ENCODE measurements at regions not wholly inside any gene's neighbourhood (a gene's known extent, or its start where the extent isn't known, plus 50 kb on each side); places are given as distances from the start of the nearest gene placed in this dataset.

GRCh38 chr3:158012901-158013300 is 93.3 kb downstream of the SHOX2 start:
- no peak for TF ChIP-seq EZH2phosphoT487 (IDR thresholded peaks at IDR 0.05; ENCODE audit: borderline replicate concordance, low read length)
- TF ChIP-seq, protein P1, sequence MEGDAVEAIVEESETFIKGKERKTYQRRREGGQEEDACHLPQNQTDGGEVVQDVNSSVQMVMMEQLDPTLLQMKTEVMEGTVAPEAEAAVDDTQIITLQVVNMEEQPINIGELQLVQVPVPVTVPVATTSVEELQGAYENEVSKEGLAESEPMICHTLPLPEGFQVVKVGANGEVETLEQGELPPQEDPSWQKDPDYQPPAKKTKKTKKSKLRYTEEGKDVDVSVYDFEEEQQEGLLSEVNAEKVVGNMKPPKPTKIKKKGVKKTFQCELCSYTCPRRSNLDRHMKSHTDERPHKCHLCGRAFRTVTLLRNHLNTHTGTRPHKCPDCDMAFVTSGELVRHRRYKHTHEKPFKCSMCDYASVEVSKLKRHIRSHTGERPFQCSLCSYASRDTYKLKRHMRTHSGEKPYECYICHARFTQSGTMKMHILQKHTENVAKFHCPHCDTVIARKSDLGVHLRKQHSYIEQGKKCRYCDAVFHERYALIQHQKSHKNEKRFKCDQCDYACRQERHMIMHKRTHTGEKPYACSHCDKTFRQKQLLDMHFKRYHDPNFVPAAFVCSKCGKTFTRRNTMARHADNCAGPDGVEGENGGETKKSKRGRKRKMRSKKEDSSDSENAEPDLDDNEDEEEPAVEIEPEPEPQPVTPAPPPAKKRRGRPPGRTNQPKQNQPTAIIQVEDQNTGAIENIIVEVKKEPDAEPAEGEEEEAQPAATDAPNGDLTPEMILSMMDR (IDR thresholded peaks at IDR 0.05; ENCODE audit: low read depth, low read length, poor library complexity, severe bottlenecking), result no peak
